NB4 (cell line): ENCODE measurements at regions not wholly inside any gene's neighbourhood (a gene's known extent, or its start where the extent isn't known, plus 50 kb on each side); places are given as distances from the start of the nearest gene placed in this dataset.

Source experiments
- MYC ChIP-seq: IDR thresholded peaks from 2 replicates; pipeline ENCODE4 v1.6.1; 2011; ENCODE audit warnings: low read depth, low read length
- TF ChIP-seq, protein P1 (sequence below): IDR thresholded peaks from one replicate; pipeline ENCODE4 v1.5.1; 2012; ENCODE audit warnings: low read depth, low read length

- no peak for TF ChIP-seq MYC
- TF ChIP-seq, protein P1, sequence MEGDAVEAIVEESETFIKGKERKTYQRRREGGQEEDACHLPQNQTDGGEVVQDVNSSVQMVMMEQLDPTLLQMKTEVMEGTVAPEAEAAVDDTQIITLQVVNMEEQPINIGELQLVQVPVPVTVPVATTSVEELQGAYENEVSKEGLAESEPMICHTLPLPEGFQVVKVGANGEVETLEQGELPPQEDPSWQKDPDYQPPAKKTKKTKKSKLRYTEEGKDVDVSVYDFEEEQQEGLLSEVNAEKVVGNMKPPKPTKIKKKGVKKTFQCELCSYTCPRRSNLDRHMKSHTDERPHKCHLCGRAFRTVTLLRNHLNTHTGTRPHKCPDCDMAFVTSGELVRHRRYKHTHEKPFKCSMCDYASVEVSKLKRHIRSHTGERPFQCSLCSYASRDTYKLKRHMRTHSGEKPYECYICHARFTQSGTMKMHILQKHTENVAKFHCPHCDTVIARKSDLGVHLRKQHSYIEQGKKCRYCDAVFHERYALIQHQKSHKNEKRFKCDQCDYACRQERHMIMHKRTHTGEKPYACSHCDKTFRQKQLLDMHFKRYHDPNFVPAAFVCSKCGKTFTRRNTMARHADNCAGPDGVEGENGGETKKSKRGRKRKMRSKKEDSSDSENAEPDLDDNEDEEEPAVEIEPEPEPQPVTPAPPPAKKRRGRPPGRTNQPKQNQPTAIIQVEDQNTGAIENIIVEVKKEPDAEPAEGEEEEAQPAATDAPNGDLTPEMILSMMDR, result no peak
These were observed 149.3 kb downstream of the CENPC start for GRCh38 chr4:67396008-67396407.
